ENCODE measurements at regions not wholly inside any gene's neighbourhood (a gene's known extent, or its start where the extent isn't known, plus 50 kb on each side); places are given as distances from the start of the nearest gene placed in this dataset.

- Histone ChIP-seq H3K27me3 (ENCODE audit: insufficient read depth, low read depth, severe bottlenecking) (peaks cover 18% of the 10 kb centered on the region), H3K27ac (no peak overlapping the region), H3K9me3 (ENCODE audit: severe bottlenecking) (no peaks in the 10 kb centered on the region), H3K36me3 (no peaks in the 10 kb centered on the region), H3K4me3 (ENCODE audit: low read depth, low read length) (no peak overlapping the region)
- DNase-seq: no peak
- no peak for TF ChIP-seq CTCF (IDR thresholded peaks at IDR 0.05; ENCODE audit: low read depth, low read length)
Observed at GRCh38 chr3:38925351-38925750, 109.3 kb upstream of the SCN10A start.

- H3K36me3 ChIP-seq: no peaks in the 10 kb centered on the region
- H3K27me3 ChIP-seq (ENCODE audit: insufficient read depth, low read depth, severe bottlenecking): peaks cover 24% of the 10 kb centered on the region
- DNase-seq: no peak
- TF ChIP-seq CTCF (IDR thresholded peaks at IDR 0.05; ENCODE audit: low read depth, low read length): no peak
- no peak overlapping the region for H3K4me3 ChIP-seq (ENCODE audit: low read depth, low read length)
- H3K9me3 ChIP-seq (ENCODE audit: severe bottlenecking): peaks cover 2% of the 10 kb centered on the region
- H3K27ac ChIP-seq: no peak overlapping the region
Observed at GRCh38 chr3:38916706-38917105, 100.7 kb upstream of the SCN10A start.

- Histone ChIP-seq H3K36me3 (no peaks in the 10 kb centered on the region), H3K4me3 (ENCODE audit: low read depth, low read length) (no peak overlapping the region), H3K27ac (no peak overlapping the region), H3K9me3 (ENCODE audit: severe bottlenecking) (no peaks in the 10 kb centered on the region), H3K27me3 (ENCODE audit: insufficient read depth, low read depth, severe bottlenecking) (peaks cover 23% of the 10 kb centered on the region)
- TF ChIP-seq CTCF (IDR thresholded peaks at IDR 0.05; ENCODE audit: low read depth, low read length): no peak
- DNase-seq: no peak
Observed at GRCh38 chr3:38907426-38907825, 91.4 kb upstream of the SCN10A start.

GRCh38 chr3:38890426-38890825 lies 74.4 kb upstream of the SCN10A start:
- no peak for DNase-seq

GRCh38 chr3:38878646-38879045 lies 62.6 kb upstream of the SCN10A start:
- H3K27me3 ChIP-seq (ENCODE audit: insufficient read depth, low read depth, severe bottlenecking): peaks cover 12% of the 10 kb centered on the region
- no peak overlapping the region for H3K4me3 ChIP-seq (ENCODE audit: low read depth, low read length)

More at GRCh38 chr3:38890426-38890825, 74.4 kb upstream of the SCN10A start:
- Histone ChIP-seq H3K36me3 (no peaks in the 10 kb centered on the region), H3K27ac (no peak overlapping the region), H3K9me3 (ENCODE audit: severe bottlenecking) (no peaks in the 10 kb centered on the region), H3K4me3 (ENCODE audit: low read depth, low read length) (no peak overlapping the region), H3K27me3 (ENCODE audit: insufficient read depth, low read depth, severe bottlenecking) (peaks cover 13% of the 10 kb centered on the region)
- no peak for TF ChIP-seq CTCF (IDR thresholded peaks at IDR 0.05; ENCODE audit: low read depth, low read length)

More at GRCh38 chr3:38878646-38879045, 62.6 kb upstream of the SCN10A start:
- no peak for TF ChIP-seq CTCF (IDR thresholded peaks at IDR 0.05; ENCODE audit: low read depth, low read length)
- DNase-seq: no peak
- H3K36me3 ChIP-seq: no peaks in the 10 kb centered on the region
- no peak overlapping the region for H3K27ac ChIP-seq
- no peaks in the 10 kb centered on the region for H3K9me3 ChIP-seq (ENCODE audit: severe bottlenecking)
